ENCODE measurements at regions not wholly inside any gene's neighbourhood (a gene's known extent, or its start where the extent isn't known, plus 50 kb on each side); places are given as distances from the start of the nearest gene placed in this dataset.

DNA sequence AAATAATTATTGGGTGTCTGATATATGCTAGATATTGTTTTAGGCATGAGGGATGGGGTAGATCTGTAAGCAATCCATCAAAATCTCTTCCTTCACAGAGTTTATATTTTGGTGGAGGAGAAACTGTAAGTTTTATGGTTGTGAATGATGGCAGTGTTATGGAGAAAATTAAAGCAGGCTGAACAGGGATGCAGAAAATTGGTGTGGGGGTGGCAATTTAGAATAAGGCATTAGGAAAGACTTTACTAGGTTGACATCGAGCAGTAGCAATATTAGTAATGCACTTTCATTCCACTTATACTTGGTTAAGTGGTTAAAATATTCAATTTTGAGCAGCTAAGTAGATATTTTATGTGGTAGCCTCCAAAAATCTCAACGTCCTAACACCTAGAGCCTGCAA lies 261.1 kb upstream of the SNX7 start:
- DNase-seq (ENCODE audit: low spot score), result no peak
- TF ChIP-seq, protein P1, sequence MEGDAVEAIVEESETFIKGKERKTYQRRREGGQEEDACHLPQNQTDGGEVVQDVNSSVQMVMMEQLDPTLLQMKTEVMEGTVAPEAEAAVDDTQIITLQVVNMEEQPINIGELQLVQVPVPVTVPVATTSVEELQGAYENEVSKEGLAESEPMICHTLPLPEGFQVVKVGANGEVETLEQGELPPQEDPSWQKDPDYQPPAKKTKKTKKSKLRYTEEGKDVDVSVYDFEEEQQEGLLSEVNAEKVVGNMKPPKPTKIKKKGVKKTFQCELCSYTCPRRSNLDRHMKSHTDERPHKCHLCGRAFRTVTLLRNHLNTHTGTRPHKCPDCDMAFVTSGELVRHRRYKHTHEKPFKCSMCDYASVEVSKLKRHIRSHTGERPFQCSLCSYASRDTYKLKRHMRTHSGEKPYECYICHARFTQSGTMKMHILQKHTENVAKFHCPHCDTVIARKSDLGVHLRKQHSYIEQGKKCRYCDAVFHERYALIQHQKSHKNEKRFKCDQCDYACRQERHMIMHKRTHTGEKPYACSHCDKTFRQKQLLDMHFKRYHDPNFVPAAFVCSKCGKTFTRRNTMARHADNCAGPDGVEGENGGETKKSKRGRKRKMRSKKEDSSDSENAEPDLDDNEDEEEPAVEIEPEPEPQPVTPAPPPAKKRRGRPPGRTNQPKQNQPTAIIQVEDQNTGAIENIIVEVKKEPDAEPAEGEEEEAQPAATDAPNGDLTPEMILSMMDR (IDR thresholded peaks at IDR 0.05), result no peak
- Histone ChIP-seq H3K36me3 (no peaks in the 10 kb centered on the region), H3K4me3 (no peak overlapping the region), H3K27me3 (replicated peaks; ENCODE audit: insufficient read depth) (no peaks in the 10 kb centered on the region), H3K9me3 (no peaks in the 10 kb centered on the region), H3K27ac (no peak overlapping the region), H3K4me1 (ENCODE audit: control insufficient read depth in 1 of 2, low read depth in 2 of 2) (peaks cover 1 to 5% of the 10 kb centered on the region in 2 donors)
- no peak for ATAC-seq (ENCODE audit: insufficient number of reproducible peaks, low FRiP score, low read depth)

- no peak for DNase-seq (ENCODE audit: low spot score)
- no peaks in the 10 kb centered on the region for H3K4me1 ChIP-seq (ENCODE audit: control insufficient read depth in 1 of 2, low read depth in 2 of 2)
- TF ChIP-seq, protein P1 (IDR thresholded peaks at IDR 0.05), result no peak
- no peaks in the 10 kb centered on the region for H3K9me3 ChIP-seq
- H3K27ac ChIP-seq, result no peak overlapping the region
- no peaks in the 10 kb centered on the region for H3K36me3 ChIP-seq
- H3K4me3 ChIP-seq, result no peak overlapping the region
- H3K27me3 ChIP-seq (replicated peaks; ENCODE audit: insufficient read depth), result no peaks in the 10 kb centered on the region
- ATAC-seq (ENCODE audit: insufficient number of reproducible peaks, low FRiP score, low read depth), result no peak
Measured at GRCh38 chr1:98399218-98399617, 262.3 kb upstream of the SNX7 start.

DNA sequence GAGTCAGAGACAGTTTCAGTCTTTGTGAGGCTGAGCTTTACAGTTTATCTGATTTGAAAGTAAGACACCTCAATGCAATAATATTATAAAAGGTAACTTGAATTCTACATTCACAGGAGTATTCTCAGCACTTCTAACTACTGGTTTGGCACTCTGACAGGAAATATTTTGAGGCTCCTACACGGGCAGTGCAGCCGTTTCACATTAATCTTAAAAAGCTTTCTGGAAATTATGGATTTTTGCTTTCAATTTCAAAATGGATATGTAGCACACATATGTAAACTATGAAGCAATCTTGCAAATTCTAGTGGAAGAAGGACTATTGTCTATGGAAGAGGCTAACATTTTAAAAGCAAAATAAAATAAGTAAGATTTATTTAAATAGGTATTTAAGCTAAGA lies 262.9 kb upstream of the SNX7 start:
- Histone ChIP-seq H3K27me3 (replicated peaks; ENCODE audit: insufficient read depth) (no peaks in the 10 kb centered on the region), H3K27ac (no peak overlapping the region), H3K4me3 (no peak overlapping the region), H3K4me1 (ENCODE audit: control insufficient read depth in 1 of 2, low read depth in 2 of 2) (no peaks in the 10 kb centered on the region), H3K9me3 (no peaks in the 10 kb centered on the region), H3K36me3 (no peaks in the 10 kb centered on the region)
- TF ChIP-seq, protein P1 (IDR thresholded peaks at IDR 0.05), result no peak
- no peak for DNase-seq (ENCODE audit: low spot score)
- no peak for ATAC-seq (ENCODE audit: insufficient number of reproducible peaks, low FRiP score, low read depth)

DNA sequence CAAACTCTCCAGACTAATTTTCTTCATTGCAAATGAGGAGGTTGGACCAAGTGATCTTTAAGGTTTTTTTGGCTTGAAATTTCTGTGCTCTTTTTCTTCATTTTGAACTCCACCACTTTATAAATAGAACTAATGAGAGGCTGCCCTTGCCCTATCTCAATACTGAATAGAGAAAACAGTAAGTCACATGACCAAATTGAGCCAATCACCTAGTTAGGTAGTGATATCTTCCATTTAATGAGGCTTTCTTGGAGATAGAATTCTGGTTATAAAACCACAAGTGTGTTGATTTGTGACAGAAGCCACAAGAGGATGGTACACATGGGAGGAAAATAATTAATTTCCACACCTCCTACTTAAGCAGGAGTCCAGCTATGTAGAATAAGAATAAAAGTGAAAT lies 263.4 kb upstream of the SNX7 start:
- no peaks in the 10 kb centered on the region for H3K9me3 ChIP-seq
- H3K27ac ChIP-seq, result no peak overlapping the region
- ATAC-seq (ENCODE audit: insufficient number of reproducible peaks, low FRiP score, low read depth) (no peak), DNase-seq (ENCODE audit: low spot score) (no peak)
- no peaks in the 10 kb centered on the region for H3K27me3 ChIP-seq (replicated peaks; ENCODE audit: insufficient read depth)
- H3K4me1 ChIP-seq (ENCODE audit: control insufficient read depth in 1 of 2, low read depth in 2 of 2), result no peaks in the 10 kb centered on the region
- H3K4me3 ChIP-seq, result no peak overlapping the region
- TF ChIP-seq, protein P1 (IDR thresholded peaks at IDR 0.05), result no peak
- H3K36me3 ChIP-seq, result no peaks in the 10 kb centered on the region

GRCh38 chr1:98393719-98394118 lies 267.8 kb upstream of the SNX7 start:
- Histone ChIP-seq H3K36me3 (no peaks in the 10 kb centered on the region), H3K4me3 (no peak overlapping the region), H3K4me1 (ENCODE audit: control insufficient read depth in 1 of 2, low read depth in 2 of 2) (no peaks in the 10 kb centered on the region), H3K9me3 (no peaks in the 10 kb centered on the region), H3K27ac (no peak overlapping the region), H3K27me3 (replicated peaks; ENCODE audit: insufficient read depth) (no peaks in the 10 kb centered on the region)
- TF ChIP-seq, protein P1 (IDR thresholded peaks at IDR 0.05), result no peak
- ATAC-seq (ENCODE audit: insufficient number of reproducible peaks, low FRiP score, low read depth) (no peak), DNase-seq (ENCODE audit: low spot score) (no peak)

Data from thoracic aorta (tissue), 2 donors.